HG03469 (cell line): ENCODE measurements at regions not wholly inside any gene's neighbourhood (a gene's known extent, or its start where the extent isn't known, plus 50 kb on each side); places are given as distances from the start of the nearest gene placed in this dataset.

Source experiments
- ATAC-seq: cut with Tn5 transposase; IDR thresholded peaks from one replicate; pipeline ENCODE4 v1.9.1; 2021; ENCODE audit warnings: mild to moderate bottlenecking, moderate library complexity, moderate number of reproducible peaks; ENCODE audit not compliant: unreplicated experiment

DNA sequence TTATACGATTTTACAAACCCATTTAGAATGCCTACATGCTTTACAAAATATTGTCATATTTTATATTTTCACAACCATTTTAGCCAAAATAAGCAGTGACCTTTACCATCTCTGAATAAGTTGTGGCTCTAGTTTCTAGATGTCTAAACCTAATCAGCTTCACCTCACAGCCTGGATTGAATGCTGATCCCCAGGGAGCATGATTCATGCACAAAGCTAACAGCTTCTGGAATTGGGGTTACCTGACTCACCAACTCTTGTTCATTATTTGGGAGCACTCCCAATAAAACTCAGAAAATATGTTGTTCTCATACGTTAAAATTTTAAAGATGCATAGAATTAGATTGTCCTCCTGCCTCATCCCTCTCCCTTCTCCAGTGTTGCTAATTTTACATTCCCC, 611.7 kb upstream of the NETO1 start:
- ATAC-seq = no peak

DNA sequence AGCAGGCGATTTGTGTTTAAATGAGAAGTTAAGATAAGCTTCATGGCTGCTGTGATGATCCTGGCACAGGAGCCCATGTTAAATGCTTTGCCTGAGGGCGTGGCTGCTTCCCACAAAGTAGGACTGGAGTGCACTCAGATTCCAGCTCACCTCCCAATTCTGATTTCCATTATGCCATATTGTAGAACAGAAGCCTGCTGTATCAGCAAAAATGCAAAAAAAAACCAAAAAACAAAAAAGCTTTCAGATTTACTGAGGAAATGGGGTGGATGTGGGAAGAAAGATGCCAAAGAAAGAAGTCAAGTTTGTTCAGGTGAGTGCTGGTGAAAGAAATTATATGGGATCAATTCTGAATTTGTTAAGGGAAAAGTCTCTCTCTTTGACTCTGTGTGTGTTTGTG, 610.4 kb upstream of the NETO1 start:
- no peak for ATAC-seq

DNA sequence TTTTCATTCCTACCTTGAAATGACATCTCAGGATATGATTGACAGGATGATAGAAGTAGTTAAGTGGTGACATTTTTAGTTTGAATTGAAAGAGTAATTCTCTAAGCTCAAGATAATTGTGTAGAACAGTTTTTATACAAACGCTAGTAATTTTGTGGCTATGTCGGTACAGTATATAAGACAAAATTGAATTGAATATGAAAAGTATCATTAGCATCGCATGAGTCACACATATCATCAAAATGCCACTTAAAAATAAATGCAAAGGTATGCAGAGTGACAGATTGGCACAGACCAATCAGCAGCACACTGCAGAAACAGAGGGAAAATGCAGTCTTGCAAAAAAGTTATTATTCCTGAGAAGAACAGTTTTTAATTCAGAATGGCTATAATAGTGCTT, 608.2 kb upstream of the NETO1 start:
- no peak for ATAC-seq

DNA sequence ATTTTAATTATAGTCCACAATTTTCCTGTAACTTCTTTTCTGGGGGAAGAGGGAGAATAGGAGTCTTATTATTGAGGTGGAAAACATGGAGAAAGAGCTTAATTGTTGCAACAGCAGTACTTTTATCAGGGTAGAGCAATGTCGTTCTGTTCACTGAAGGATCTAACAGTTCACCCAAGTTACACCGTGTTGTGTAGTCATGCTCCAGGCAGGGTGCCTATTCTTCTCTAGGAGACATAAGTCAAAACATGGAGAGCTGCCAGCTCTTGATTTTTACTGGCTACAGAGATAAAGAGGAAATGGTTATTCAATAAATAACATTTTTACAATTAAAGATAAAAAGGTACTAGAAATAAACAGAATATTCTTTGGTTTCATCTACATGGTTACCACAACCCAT, 594.3 kb upstream of the NETO1 start:
- ATAC-seq = no peak

DNA sequence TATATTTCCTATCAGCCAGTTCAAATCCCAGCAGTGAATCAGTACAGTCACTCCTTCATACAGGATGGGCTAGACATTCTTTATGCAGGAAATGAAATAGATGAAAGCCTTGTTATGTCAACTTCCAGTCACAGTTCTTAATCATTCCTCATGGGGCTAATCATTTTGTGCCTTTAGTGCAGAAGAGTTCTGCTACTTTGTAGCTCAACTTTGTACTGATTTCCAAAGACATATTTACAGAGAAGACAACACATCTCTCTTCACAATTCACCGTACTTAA, 593.9 kb upstream of the NETO1 start:
- no peak for ATAC-seq

DNA sequence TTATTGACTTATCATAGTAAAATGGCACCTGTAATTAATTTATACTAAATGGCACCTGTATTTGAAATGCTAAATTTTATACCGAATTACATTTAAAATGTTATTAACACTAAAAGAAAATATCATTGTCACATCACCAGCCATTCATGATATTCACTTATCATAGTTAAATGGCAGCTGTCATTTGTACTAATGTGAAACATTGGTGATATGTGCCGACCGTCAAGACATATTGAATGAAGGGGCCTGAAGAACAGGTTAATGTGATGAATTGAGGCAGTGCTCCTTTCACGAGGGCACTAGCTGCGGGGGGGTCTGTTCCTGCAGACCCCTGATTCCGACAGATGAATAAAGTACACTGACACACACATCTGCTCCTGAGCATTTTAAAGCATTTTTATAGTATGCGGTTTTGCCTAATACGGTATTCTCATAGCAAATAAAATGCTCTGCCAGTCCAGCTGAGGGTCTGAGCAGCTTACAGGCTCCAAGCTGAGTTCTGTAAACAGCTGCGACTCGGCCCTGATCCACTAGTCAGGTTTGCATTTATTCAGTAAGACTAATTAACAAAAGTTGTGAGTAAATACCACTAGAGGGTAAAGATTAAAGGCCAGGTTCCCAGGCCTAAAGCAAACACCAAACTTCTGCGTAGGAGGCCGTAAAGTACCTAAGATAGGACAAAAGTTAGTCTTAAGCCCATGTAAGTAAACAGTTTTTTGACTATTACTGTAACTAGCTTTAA, 593.4 kb upstream of the NETO1 start:
- ATAC-seq = no peak

DNA sequence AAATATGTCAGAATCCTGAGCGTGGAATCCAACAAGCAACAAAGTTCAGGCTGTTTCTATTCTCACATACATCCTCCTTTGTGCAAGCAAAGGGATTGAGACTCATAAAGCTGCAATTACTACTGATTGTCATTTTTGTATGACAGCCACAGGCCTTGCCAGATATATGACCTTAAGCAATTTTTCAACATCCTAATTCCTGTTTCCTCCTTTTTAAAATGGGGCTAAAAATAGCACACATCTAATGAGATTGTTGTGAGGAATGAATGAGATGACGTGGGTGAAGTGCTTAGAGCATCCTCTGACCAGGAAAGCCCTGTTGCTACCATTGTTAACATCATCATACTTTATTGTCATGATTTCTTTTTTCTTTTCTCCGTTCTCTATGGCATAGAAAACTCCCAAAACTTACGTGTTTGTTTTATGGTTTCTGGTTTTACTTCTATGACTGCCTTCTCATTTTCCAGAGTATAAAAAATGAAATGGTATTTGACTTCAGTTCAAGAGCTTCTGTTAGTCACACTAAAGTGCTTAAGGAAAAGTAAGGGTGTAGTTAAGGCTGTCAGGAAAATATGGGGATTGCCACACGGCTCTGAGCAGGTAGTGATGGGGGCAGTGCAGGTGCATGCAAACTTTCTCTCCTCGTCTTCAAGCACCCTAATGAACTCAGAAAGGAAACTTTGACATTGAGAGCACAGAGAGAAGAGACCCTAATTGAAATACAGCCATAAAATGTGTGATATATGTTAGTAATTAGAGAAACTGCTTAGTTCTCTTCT, 590.6 kb upstream of the NETO1 start:
- ATAC-seq = no peak

DNA sequence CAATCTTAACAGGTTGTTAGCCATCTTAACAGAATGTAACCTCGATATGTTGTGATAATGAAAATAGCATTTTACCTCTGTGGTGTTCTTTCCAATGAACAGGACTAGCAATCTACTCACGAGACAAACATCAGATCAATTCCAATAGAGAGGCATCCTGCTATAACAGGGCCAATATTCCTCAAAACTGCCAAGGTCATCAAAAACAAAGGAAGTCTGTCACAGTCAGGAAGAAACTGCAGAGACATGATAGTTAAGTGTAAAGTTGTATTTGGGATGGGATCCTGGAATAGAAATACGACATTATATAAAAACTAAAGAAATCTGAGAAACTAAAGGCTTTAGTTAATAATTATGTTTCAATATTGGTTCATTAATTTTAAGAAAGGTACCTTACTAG, 588.9 kb upstream of the NETO1 start:
- ATAC-seq = no peak

DNA sequence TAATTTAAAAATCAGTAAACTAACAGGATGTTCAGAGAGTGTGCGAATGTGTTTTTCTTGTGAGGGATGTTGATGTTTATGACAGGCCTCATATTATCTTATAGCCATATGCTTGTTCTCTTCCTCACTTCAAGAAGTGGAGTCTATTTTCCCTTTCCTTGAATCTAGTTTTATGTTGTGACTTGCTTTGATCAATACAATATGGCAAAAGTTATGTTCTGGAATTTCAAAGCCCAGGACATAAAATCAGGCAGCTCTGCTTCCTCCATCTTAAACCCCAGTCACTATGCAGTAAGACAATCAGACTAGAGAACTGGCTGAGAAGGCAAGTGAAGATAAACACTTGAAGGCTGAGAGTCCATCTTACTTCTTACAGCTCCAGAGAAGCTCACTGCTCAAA, 585.1 kb upstream of the NETO1 start:
- no peak for ATAC-seq

DNA sequence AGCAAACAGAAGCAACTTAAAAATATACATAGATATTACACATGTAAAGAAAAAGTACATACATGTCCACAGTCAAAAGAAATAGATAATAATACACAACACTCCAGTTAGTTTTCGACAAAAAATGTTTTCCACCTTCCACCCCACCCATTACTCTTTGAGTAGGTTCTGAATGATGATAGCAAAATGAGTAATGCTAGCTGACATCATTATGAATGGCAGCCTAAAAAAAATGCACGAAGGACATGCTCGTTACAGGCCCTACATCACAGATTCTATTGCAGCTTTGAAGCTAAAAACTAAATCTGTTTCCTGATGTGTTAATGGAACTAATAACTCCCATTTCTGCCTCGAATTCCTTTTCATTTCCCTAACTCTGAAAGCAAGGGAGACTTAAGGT, 578.7 kb upstream of the NETO1 start:
- no peak for ATAC-seq

DNA sequence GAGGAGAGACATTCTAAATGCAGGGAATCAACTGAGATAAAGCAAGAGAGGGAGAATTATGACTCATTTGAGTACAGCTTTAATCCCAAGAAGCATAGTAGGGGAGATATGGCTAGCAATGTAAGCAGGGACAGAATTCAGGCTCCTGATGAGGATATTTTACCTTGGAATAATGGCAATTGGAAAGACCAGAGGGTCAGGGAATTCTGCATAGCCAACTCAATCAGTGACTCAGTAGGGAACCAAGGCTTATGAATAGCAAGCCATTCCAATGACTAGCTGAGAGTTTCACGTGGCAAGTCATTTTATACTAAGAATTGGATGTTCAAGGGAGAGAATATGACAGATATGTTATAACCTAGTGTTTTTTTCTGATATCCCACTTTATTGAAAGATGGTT, 563.8 kb upstream of the NETO1 start:
- ATAC-seq = no peak

DNA sequence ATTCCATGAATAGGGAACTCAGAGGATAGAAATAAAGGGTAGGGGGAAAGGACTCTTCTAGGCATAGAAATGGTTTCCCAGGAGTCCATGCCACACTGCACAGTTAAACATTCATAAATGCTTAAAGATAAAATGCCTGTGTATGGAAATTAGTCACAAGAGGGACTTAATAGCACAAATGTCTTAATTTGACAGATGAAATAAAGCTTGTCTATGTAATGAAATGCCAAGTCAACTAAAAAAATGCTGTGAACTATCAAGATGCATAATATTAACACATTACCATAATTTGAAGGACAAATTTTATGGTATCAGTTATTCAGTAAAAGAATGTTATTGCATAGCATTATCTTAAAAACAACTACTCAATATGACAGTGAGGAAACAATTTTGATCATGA, 553.2 kb upstream of the NETO1 start:
- no peak for ATAC-seq

DNA sequence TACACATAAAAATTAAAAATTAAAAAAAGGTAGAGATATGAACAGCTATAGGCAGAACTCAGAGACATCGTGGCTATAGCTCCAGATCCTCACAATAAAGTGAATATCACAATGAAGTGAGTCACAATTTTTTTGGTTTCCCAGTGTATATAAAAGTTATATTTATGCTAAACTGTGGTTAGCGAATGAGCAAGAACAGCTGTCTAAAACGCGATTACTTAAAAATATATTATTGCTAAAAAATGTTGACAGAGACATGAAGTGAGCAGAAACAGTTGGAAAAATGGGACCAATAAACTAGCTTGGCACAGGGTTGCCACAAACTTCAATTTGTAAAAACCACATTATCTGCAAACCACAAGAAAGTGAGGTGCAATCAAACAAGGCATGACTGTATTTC, 551.7 kb upstream of the NETO1 start:
- ATAC-seq = no peak

DNA sequence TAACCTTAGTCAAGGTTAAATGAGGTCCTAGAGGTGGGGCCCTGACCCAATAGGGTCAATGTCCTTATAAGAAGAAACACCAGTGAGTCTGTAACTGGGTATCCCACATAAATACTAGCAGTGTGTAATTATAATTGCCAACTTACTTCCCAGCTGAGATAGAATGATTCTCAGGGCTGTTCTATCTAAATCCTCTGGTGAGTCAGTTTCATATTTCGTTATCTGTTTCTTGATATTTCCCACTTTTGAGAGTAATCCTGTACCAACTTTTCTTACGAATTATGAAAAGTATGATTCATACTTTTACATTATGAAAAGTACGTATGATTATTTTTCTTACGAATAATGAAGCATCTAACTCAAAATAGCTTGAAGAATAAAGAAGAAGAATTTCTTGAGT, 546.8 kb upstream of the NETO1 start:
- no peak for ATAC-seq

DNA sequence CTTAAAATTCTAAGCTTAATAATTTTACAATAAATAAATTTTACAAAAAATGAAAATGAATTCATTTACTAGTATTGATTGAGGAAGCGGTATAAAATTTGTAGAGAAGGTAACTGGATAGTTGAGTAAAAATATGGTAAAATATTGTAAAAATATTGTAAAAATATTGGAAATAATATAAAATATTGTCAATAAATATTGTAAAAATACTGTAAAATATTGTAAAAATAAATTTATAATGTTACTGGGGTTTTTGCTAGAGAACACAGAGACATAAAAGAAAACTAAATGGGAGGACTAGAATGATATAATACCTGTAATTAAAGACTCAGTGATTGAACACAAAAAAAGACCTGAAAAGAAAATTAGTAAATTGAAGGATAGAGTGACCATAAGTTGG, 546.3 kb upstream of the NETO1 start:
- ATAC-seq = no peak

DNA sequence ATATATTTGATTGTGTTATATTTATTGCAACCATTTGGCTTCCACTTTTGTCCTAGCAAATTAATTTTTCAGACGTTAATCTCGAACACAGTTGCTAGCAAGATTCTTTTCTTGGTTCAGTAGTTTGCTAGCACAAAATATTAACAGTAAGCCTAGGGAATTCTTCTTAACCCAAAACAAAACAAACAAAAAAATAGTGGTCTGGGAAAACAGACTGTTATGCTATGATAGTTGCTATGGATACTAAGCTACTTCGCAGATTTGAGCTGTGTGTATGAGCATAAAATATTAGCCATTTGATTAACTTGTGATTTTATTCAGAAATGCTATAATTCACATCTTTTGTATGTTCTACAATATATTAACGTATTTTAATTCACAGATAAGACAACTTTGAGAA, 541.5 kb upstream of the NETO1 start:
- ATAC-seq = no peak

DNA sequence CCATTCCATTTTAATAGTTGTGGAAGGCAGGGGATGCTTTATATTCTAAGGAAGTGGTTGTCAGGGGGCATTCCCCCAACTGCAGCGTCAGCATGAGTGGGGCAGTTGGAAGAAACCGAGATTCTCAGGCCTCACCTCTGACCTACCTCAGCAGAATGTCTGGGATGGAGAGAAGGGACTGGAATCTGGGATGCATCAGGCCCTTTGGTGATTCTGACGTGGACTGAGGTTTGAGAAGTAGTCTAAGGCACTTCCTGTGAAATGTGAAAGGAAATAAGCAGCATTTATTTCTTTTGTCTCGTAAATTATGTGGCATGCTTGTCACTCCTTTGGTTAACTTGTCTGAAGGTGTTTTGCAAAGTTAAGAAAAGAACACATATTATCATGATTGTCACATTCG, 540.7 kb upstream of the NETO1 start:
- no peak for ATAC-seq

DNA sequence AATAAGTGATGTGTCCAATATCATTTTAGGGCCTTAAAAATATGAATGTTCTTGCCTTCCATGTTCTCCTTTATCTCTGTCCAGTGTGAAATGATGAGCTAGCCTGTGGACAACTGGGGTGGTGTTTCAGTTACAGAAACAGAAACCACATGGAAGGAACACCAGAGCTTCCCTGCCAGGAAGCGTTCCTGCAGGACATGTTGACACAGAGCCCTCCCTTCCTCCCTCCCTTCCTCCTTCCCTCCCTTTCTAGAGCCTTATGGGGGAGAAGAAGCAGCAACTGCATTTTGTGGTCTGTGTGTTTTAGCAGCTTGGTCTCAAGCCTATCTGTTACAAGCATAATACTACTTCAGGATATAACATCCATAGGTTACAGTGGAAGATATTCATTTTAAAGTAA, 539.7 kb upstream of the NETO1 start:
- no peak for ATAC-seq

DNA sequence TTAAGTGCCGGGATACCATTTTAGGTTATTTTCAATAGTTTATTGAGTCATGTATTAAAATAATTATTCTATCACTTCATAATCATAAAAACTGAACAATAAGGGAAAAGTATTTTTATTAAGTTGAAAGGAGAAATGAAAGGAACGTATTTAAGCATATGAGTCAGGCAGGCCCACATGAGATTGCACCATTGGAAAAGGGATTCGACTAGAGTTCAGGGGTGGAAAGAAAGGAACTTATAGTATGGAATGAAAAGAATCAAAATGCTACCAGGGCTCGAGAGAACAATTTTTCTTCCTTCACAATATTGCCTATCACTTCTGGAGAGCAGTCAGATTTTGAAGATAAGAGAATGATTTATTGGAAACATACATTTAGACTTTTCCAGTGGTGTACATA, 516.5 kb upstream of the NETO1 start:
- no peak for ATAC-seq

DNA sequence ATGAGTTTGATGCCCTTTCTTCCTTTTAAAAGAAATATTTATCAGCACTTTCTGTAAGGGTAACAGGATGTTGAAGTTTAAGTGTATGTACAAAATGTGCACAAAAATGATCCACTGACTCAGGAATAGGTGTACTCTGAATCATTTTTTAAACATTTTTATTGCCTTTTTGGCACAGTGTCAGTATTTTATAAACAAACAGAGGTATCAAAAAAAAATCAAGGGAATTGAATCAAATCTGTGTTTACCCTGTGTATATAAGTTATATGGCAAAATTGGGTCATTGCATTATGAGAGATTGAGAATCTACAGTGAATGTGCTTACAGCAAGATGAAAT, 513.9 kb upstream of the NETO1 start:
- ATAC-seq = no peak

DNA sequence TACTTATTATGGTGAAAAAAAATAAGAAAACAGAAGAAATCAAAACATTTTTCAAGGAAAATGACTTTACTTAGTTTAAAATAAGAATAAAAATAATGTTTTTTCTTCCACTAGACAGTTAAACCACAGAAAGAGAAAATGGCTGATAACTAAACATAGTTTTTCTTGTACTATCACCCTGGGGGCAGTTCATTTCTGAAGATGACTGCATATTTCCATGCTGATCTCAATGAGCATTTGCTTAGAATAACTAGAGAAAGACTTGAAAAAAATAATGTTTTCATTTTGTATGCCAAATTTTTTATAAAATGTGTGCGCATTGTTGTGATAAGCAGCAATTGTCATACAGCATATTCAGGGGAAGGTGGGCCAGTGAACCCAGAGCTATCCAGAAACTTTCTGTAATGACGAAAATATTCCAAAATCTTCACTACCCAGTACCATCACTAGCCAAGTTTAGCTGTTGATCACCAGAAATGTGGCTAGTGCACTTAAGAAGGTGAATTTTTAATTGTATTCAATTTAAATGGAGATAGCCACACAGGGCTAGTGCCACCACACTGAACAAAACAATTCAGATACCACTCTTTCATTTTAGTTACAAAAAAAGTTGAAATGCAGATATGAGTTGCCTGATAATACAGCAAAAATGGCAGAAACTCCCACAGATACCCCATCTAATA, 513.4 kb upstream of the NETO1 start:
- ATAC-seq = no peak

DNA sequence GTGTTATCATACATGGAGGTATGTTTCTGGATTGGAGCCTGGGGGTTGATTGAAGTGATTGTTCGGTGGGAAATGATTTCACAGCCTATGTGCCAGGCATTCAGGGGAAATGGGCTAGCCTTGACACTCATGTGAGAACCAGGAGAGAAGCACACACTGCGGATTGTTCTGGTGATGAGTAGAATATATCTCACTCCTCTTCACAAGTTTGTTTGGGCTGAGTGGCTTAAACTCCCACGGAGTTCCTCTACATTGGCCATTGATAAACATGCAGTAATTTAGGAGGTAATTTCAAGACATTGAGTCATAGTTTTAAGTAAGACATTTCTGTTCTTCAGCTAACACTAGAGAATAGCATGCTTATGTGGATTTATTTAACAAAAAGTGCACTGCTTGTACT, 498.9 kb upstream of the NETO1 start:
- ATAC-seq = no peak

DNA sequence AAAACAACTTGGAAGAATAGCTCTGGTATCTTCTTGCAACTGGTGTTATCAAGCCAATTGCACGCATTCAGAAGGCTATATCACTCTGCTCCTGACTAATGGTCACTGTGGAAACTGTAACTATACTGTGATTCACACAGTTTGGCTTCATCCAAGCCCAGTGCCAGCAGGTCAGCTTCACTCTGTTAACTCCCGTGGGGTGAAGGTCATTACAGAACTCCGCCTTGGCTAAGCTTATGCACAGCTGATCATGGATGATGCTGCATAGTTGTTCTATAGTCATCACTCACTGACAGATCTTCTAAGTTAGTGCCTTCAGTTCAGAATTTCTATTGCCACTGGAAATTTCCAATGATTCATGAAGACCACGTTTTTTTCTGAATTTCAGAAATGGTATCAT, 497.2 kb upstream of the NETO1 start:
- ATAC-seq = no peak
